22Rv1 (cell line): ENCODE measurements at regions not wholly inside any gene's neighbourhood (a gene's known extent, or its start where the extent isn't known, plus 50 kb on each side); places are given as distances from the start of the nearest gene placed in this dataset.

Experiments used
- H3K27ac ChIP-seq: fragments of 450-650 bp; 2 replicates; pipeline ENCODE4 v1.5.1; 2017
- CTCF ChIP-seq: fragments of 450-650 bp; IDR thresholded peaks from 2 replicates; pipeline ENCODE4 v1.5.1; 2017; ENCODE audit warnings: mild to moderate bottlenecking
- ZFX ChIP-seq: fragments of 450-650 bp; IDR thresholded peaks from 2 replicates; pipeline ENCODE4 v1.6.1; 2017; ENCODE audit warnings: antibody characterized with exemption, borderline replicate concordance

- H3K27ac ChIP-seq, result no peak overlapping the region
- TF ChIP-seq ZFX, result no peak
- no peak for TF ChIP-seq CTCF
These were observed 335.4 kb downstream of the CXCL12 start for GRCh38 chr10:44049301-44050015.

DNA sequence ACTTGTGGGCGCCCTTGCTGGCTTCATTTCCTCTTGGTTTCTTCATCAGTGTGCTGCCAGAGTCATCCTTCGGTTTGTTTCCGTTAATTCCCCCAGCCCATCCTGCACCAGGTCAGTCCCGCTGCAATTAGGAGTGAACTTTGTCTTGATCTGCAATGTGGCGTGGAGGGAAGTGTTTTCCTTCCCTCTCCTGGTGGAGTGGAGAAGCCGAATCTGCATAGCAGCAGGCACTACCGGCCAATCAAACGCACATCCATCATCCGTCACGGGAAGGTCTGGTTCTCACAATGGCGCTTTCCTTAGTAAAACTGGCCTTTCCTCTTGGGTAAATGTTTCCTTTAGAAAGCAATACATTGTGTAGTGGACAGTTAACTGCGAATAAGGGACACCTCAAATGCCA lies 337.5 kb downstream of the CXCL12 start:
- TF ChIP-seq ZFX (no peak), CTCF (no peak)
- H3K27ac ChIP-seq, result no peak overlapping the region

DNA sequence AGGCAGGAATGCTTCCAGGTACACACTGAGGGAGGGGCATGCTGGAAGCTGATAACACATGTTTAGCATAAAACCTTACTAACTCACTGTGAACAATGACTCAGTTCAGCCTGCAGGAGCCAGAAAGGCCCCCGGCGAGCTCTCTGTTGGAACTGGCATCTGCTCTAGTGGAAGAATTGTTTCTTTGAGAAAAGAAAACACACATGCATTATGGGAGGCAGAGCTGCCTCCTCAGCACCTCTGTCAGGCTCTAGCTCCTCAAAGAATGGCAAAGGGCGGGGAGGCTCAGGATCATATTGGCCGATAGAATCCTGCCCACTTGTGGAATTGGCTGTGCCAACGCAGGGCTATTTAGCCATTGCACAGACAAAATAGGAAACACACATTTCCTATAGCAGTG lies 338.3 kb downstream of the CXCL12 start:
- TF ChIP-seq ZFX, result no peak
- no peak for TF ChIP-seq CTCF
- H3K27ac ChIP-seq, result no peak overlapping the region

GRCh38 chr10:44045020-44045419 lies 339.9 kb downstream of the CXCL12 start:
- no peak for TF ChIP-seq ZFX
- no peak for TF ChIP-seq CTCF
- H3K27ac ChIP-seq, result no peak overlapping the region

DNA sequence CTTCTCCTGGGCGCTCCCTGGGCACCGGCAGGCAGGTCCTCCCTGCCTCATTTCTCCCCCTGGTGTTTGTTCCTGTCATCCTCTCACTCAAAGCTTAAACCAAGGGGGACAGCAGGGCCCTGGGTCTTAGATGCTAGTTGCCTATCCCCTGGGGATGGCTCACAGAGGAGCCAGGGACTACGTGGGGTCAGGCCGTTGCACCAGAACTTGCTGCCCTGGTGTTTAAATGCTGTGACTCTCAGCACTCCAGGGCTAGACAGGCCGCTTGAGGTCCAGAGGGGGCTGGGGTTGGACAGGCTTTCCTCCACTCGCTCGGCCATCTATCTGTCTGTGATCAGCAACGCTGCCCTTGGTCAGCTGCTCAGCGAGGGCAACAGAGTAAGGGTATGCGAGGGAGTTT lies 340.3 kb downstream of the CXCL12 start:
- TF ChIP-seq CTCF, result no peak
- TF ChIP-seq ZFX, result no peak
- H3K27ac ChIP-seq, result no peak overlapping the region

GRCh38 chr10:44043646-44044375 lies 341.1 kb downstream of the CXCL12 start:
- H3K27ac ChIP-seq, result no peak overlapping the region
- TF ChIP-seq CTCF, result no peak
- no peak for TF ChIP-seq ZFX

DNA sequence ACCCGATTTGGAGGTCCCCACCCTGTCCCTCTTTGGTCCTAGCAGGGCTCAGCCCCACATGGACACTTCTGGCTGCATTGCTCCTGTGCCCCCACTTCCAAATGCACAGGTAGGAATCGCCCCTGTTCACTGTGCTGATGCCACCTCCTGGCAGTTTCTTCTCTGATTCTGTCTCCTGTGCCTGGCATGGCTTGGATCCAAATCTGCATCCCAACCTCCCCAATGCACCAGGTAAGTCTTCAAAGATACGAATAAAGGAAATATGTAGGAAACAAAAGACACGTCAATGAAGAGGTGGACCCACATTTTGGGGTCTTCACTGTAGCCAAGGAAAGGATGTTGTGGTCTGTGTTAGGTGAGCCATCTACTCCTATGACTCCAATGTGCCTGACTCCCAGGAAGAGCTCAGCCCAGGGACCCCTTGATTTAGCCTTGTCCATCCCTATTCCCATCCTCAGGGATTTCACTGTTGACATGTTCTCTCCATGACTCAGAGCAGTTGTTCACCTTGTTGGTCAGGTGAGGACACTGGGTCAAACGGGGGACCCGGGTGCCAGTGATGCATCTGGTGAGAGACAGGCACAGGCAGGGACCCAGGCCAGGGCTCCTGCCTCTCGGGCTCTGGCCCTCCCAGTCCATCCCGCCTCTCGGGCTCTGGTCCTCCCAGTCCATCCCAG lies 341.8 kb downstream of the CXCL12 start:
- TF ChIP-seq ZFX (no peak), CTCF (no peak)
- H3K27ac ChIP-seq, result no peak overlapping the region
